Tibial nerve (tissue), 4 donors: ENCODE measurements at regions not wholly inside any gene's neighbourhood (a gene's known extent, or its start where the extent isn't known, plus 50 kb on each side); places are given as distances from the start of the nearest gene placed in this dataset.

Experiments
- EP300 ChIP-seq, 2 donors: sonication (generic); formaldehyde crosslinking; IDR thresholded peaks; one replicate each; pipeline ENCODE4 v1.6.1; 2017; ENCODE audit warnings: antibody characterized with exemption in 2 of 2, mild to moderate bottlenecking in 1 of 2
- POLR2A ChIP-seq, 2 donors: fragments of 450-650 bp; IDR thresholded peaks; one replicate each; pipeline ENCODE4 v1.6.1; 2017; ENCODE audit warnings: antibody characterized with exemption in 2 of 2, mild to moderate bottlenecking in 2 of 2, moderate library complexity in 2 of 2
- TF ChIP-seq, protein P1 (sequence below), 5 experiments: fragments of 200-600 bp in 3 of 5; fragments of 450-650 bp in 2 of 5; sonication (generic) in 3 of 5; IDR thresholded peaks; one replicate each; pipeline ENCODE4 v1.5.1; 2016 to 2019; ENCODE audit warnings: antibody characterized with exemption in 5 of 5, mild to moderate bottlenecking in 3 of 5, moderate library complexity in 2 of 5

DNA sequence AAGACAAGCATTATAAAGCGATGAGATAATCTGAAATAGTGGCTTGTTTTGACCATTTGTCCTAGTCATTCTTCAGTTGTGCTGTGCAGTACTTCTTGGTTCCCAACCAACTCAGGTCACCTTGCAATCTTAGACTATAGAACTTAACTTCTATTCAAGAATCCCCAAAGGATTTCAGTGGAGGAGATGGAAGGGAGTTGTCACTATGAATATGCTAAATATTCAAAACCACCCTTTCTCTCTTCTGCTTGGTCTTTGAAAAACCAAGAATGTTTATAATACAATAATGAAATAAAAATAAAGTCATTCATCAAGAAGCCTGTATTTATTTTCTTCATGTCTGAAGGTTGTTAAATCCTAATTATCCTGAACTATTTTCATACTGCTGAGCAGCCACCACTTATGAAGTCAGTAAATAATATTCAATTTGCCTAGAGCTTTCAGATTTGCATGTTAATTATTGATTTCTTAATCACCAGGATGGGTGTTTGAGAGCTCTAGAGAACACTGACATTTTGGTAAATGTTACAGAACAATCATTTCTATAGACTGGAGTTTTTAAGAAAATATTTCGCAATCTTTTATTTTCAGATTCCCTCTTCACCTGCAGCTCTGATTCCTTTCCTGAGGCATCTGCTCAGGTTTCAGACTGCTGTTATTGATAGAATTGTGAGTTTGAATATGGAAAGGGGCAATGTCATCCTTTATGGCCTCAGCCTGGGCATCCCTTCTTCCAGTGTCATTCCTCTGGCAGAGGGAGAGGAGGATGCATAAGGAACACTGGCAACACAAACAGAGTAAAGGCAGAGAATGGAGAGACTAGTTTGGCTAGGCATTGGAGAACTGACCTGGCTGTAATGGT lies 91.5 kb upstream of the USP47 start:
- TF ChIP-seq, protein P1, sequence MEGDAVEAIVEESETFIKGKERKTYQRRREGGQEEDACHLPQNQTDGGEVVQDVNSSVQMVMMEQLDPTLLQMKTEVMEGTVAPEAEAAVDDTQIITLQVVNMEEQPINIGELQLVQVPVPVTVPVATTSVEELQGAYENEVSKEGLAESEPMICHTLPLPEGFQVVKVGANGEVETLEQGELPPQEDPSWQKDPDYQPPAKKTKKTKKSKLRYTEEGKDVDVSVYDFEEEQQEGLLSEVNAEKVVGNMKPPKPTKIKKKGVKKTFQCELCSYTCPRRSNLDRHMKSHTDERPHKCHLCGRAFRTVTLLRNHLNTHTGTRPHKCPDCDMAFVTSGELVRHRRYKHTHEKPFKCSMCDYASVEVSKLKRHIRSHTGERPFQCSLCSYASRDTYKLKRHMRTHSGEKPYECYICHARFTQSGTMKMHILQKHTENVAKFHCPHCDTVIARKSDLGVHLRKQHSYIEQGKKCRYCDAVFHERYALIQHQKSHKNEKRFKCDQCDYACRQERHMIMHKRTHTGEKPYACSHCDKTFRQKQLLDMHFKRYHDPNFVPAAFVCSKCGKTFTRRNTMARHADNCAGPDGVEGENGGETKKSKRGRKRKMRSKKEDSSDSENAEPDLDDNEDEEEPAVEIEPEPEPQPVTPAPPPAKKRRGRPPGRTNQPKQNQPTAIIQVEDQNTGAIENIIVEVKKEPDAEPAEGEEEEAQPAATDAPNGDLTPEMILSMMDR (IDR thresholded peaks at IDR 0.05) = no peak
- TF ChIP-seq POLR2A (IDR thresholded peaks at IDR 0.05) (no peak), EP300 (IDR thresholded peaks at IDR 0.05) (no peak)
